ENCODE measurements at regions not wholly inside any gene's neighbourhood (a gene's known extent, or its start where the extent isn't known, plus 50 kb on each side); places are given as distances from the start of the nearest gene placed in this dataset.

GRCh38 chr4:46684041-46684440, 225.0 kb downstream of the COX7B2 start:
- no peaks in the 10 kb centered on the region for H4K20me1 ChIP-seq (replicated peaks; ENCODE audit: insufficient read depth)
- H3K4me1 ChIP-seq (ENCODE audit: insufficient read depth) = no peaks in the 10 kb centered on the region
- H3K9me2 ChIP-seq (ENCODE audit: insufficient read depth) = peaks cover 4% of the 10 kb centered on the region; the same call in 1 of the 2 replicates
- Mint-ChIP-seq H3K4me1 (no peaks in the 10 kb centered on the region), H3K9me3 (peaks cover 86% of the 10 kb centered on the region), H3K27ac (no peak overlapping the region), H3K4me3 (no peak overlapping the region), H3K27me3 (ENCODE audit: insufficient read depth, low read depth, poor library complexity) (no peaks in the 10 kb centered on the region), H3K36me3 (ENCODE audit: low read depth) (peaks cover 12% of the 10 kb centered on the region; the same call in 2 of the 3 replicates)
- TF ChIP-seq CTCF (conservative IDR thresholded peaks at IDR 0.05; ENCODE audit: low read depth in 2 of 2) = no peak
- TF ChIP-seq EZH2phosphoT487 (IDR thresholded peaks at IDR 0.05; ENCODE audit: unreplicated experiment) = no peak
- TF ChIP-seq EZH2 (IDR thresholded peaks at IDR 0.05; ENCODE audit: low read depth, unreplicated experiment) = no peak
- TF ChIP-seq NANOG (IDR thresholded peaks at IDR 0.05; ENCODE audit: borderline replicate concordance) = no peak
- no peak for TF ChIP-seq ZNF462 (CRISPR knock-in tag; IDR thresholded peaks at IDR 0.05)
- no peak for TF ChIP-seq ZNF331 (CRISPR knock-in tag; IDR thresholded peaks at IDR 0.05; ENCODE audit: low read depth)
- TF ChIP-seq JUNB (IDR thresholded peaks at IDR 0.05; ENCODE audit: unreplicated experiment) = no peak
- TF ChIP-seq POLR2AphosphoS5 (IDR thresholded peaks at IDR 0.05; ENCODE audit: low read depth) = no peak
- no peak overlapping the region for H3K27ac ChIP-seq (ENCODE audit: low read depth)
- H2AFZ ChIP-seq = no peak overlapping the region
- H3F3A ChIP-seq (replicated peaks; ENCODE audit: low read depth) = no peaks in the 10 kb centered on the region
- no peak overlapping the region for H3K4me2 ChIP-seq
- H3K79me2 ChIP-seq (replicated peaks; ENCODE audit: insufficient read depth) = no peaks in the 10 kb centered on the region
- DNase-seq (ENCODE audit: low spot score) (no peak), ATAC-seq (no peak)
- H3K27me3 ChIP-seq (ENCODE audit: insufficient read depth) = no peaks in the 10 kb centered on the region
- H3K4me3 ChIP-seq = no peak overlapping the region
- no peaks in the 10 kb centered on the region for H3K36me3 ChIP-seq (ENCODE audit: insufficient read depth)
